H1 (cell line): ENCODE measurements at regions not wholly inside any gene's neighbourhood (a gene's known extent, or its start where the extent isn't known, plus 50 kb on each side); places are given as distances from the start of the nearest gene placed in this dataset.
"Not testable (repeated sequence)": the region's sequence is repeated elsewhere in the genome, so short reads cannot be mapped to it uniquely, and the experiment has no call there.

Experiments used
- EP300 ChIP-seq, 2 experiments: IDR thresholded peaks; 1 replicate in 1 of 2; 2 replicates in 1 of 2; pipeline ENCODE4 v1.6.1; 2011 to 2012; ENCODE audit warnings: low read depth in 2 of 2, low read length in 2 of 2, mild to moderate bottlenecking in 2 of 2, borderline replicate concordance in 1 of 2, inconsistent platforms in 1 of 2, moderate library complexity in 1 of 2
- POLR2AphosphoS5 ChIP-seq: IDR thresholded peaks from 2 replicates; pipeline ENCODE4 v1.6.1; 2011; ENCODE audit warnings: low read depth, low read length

DNA sequence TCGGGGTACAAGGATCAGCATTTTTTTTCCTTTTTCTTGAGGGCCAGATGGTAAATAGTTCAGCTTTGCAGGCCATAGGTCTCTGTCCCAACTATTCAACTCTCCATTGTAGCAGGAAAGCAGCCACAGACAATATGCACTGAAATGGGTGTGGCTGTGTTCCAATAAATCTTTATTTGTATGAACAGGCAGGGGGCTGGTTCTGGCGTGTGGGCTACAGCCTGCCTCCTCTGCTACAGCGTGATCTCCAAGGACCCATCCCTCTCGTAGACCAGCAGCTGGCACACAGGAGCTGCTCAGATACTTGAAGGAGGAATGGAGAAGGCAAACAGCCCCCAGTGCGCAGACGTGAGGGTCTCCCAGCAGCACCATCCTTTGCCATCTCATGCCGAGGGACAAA is 91.8 kb upstream of the FRG2C start:
- not testable (repeated sequence) for TF ChIP-seq EP300 (IDR thresholded peaks at IDR 0.05; ENCODE audit: borderline replicate concordance in 1 of 2, low read depth in 2 of 2, low read length in 2 of 2); POLR2AphosphoS5
